Kidney (tissue), 13 donors: ENCODE measurements at regions not wholly inside any gene's neighbourhood (a gene's known extent, or its start where the extent isn't known, plus 50 kb on each side); places are given as distances from the start of the nearest gene placed in this dataset.

Experiments
- DNase-seq, 5 donors: peaks; one replicate each; pipeline ENCODE4 v3.0.0-alpha.2; 2013 to 2020
- FAIRE-seq: peaks from 2 replicates; lab custom pipeline; 2012; peaks lifted over from hg19 to GRCh38; lab: Jason Lieb, UNC
- H3K27ac ChIP-seq, 2 donors: one replicate each; pipeline ENCODE4 v1.7.0; 2013; ENCODE audit warnings: low read depth in 2 of 2, low read length in 2 of 2, inconsistent platforms in 1 of 2
- H3K27me3 ChIP-seq: one replicate; pipeline ENCODE4 v1.7.1; 2013; ENCODE audit warnings: low read length, inconsistent platforms; ENCODE audit not compliant: control insufficient read depth, insufficient read depth
- H3K36me3 ChIP-seq, 3 donors: one replicate each; pipeline versions ENCODE4 v1.7.0 to v1.7.1; 2013; ENCODE audit warnings: low read length in 3 of 3, control low read depth in 1 of 3, inconsistent platforms in 1 of 3; ENCODE audit not compliant: insufficient read depth in 3 of 3, control insufficient read depth in 2 of 3
- H3K4me1 ChIP-seq, 3 donors: one replicate each; pipeline versions ENCODE4 v1.7.0 to v1.7.1; 2013; ENCODE audit warnings: low read length in 3 of 3, inconsistent platforms in 1 of 3, low read depth in 1 of 3; ENCODE audit not compliant: control insufficient read depth in 2 of 3, insufficient read depth in 2 of 3
- H3K4me3 ChIP-seq, 3 donors: one replicate each; pipeline versions ENCODE4 v1.7.0 to v1.8.1; 2013; ENCODE audit warnings: low read length in 3 of 3, control low read depth in 1 of 3, inconsistent platforms in 1 of 3
- H3K9ac ChIP-seq, 3 donors: one replicate each; pipeline versions ENCODE4 v1.7.0 to v1.7.1; 2013; ENCODE audit warnings: low read length in 3 of 3, control low read depth in 1 of 3, inconsistent platforms in 1 of 3
- H3K9me3 ChIP-seq, 3 donors: one replicate each; pipeline versions ENCODE4 v1.7.0 to v1.7.1; 2013; ENCODE audit warnings: low read length in 3 of 3, control low read depth in 1 of 3, inconsistent platforms in 1 of 3; ENCODE audit not compliant: control insufficient read depth in 2 of 3, insufficient read depth in 1 of 3
- intact Hi-C: fragments of 100-400 bp; cut with DNase I; formaldehyde crosslinking; loops from one replicate; pipeline ENCODE4 v1.11.1; 2022
- TF ChIP-seq, protein P1 (sequence below): IDR thresholded peaks from 3 replicates; pipeline ENCODE4 v1.5.1; 2012; ENCODE audit warnings: mild to moderate bottlenecking, moderate library complexity, borderline replicate concordance; ENCODE audit not compliant: insufficient read depth; ENCODE audit errors: extremely low read depth
- donor health status: control.
- donor health status: control.
- donor health status: control.
- donor health status: control.
- donor health status: control.
- donor health status: DM: yes; HTN: yes; CAD: no.
- donor health status: Normal renal cell carcinoma (clear cell type).

DNA sequence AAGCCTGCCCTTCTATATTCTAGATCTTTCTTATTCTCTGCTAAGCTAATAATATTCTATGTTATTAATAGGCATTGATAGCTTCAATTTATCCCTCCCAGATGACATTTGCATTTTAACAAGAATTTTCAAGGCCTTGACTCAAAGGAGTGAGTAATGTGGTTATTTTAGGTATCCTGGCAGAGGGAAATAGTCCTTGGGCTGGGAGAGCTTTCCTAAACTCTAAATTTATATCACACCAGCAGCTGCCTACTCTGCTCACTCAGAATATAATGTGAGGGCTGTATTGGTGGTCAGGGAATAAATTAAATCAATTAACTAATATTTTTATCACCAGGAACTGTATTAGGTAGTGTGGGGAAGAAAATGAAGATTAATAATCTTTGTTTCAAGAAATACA is 74.8 kb upstream of the ADAM23 start:
- TF ChIP-seq, protein P1, sequence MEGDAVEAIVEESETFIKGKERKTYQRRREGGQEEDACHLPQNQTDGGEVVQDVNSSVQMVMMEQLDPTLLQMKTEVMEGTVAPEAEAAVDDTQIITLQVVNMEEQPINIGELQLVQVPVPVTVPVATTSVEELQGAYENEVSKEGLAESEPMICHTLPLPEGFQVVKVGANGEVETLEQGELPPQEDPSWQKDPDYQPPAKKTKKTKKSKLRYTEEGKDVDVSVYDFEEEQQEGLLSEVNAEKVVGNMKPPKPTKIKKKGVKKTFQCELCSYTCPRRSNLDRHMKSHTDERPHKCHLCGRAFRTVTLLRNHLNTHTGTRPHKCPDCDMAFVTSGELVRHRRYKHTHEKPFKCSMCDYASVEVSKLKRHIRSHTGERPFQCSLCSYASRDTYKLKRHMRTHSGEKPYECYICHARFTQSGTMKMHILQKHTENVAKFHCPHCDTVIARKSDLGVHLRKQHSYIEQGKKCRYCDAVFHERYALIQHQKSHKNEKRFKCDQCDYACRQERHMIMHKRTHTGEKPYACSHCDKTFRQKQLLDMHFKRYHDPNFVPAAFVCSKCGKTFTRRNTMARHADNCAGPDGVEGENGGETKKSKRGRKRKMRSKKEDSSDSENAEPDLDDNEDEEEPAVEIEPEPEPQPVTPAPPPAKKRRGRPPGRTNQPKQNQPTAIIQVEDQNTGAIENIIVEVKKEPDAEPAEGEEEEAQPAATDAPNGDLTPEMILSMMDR = no peak
- no peaks in the 10 kb centered on the region for H3K36me3 ChIP-seq
- H3K27ac ChIP-seq = no peak overlapping the region
- DNase-seq = no peak
- intact Hi-C loops = no loop called here
- no peaks in the 10 kb centered on the region for H3K4me1 ChIP-seq
- FAIRE-seq = no peak
- no peak overlapping the region for H3K9ac ChIP-seq
- H3K4me3 ChIP-seq = no peak overlapping the region
- peaks cover 0 to 18% (median 0%) of the 10 kb centered on the region in 3 donors for H3K9me3 ChIP-seq
- no peaks in the 10 kb centered on the region for H3K27me3 ChIP-seq

DNA sequence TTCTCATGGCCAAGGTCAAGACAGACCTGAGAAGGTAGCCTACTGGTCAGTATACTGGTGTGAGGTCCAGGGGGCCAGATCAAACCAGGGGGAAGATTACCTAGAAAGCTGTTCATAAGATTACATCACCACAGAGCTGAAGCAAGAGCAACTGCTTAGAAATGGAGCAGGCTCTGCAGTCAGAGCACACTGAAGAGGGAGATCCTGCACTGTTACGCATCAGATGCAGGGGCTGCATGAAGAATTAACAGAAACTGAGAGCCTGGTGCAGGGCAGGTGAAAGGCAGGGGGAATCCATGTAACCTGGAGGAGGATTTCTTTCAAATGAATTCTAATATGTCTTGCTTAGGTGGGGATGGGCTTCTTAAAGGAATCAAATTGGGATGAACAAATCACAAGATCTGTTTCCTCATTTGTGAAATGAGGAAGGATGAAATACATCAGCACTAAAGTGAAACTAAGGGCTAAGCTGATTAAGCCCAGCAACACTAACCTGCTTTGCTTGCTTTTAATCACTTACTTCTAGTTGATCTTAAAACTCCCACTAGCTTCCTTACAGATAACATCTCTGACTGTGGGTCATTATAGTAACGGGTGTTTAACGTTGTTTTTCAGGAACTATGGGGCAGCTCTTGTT is 74.3 kb upstream of the ADAM23 start:
- Histone ChIP-seq H3K36me3 (no peaks in the 10 kb centered on the region), H3K9ac (no peak overlapping the region), H3K4me1 (no peaks in the 10 kb centered on the region), H3K4me3 (no peak overlapping the region), H3K9me3 (peaks cover 0 to 18% (median 0%) of the 10 kb centered on the region in 3 donors), H3K27me3 (no peaks in the 10 kb centered on the region), H3K27ac (no peak overlapping the region)
- DNase-seq (peak in 2 of 5 donors; percentile 9 to 10), FAIRE-seq (no peak)
- intact Hi-C loops = no loop called here
- TF ChIP-seq, protein P1 = no peak

DNA sequence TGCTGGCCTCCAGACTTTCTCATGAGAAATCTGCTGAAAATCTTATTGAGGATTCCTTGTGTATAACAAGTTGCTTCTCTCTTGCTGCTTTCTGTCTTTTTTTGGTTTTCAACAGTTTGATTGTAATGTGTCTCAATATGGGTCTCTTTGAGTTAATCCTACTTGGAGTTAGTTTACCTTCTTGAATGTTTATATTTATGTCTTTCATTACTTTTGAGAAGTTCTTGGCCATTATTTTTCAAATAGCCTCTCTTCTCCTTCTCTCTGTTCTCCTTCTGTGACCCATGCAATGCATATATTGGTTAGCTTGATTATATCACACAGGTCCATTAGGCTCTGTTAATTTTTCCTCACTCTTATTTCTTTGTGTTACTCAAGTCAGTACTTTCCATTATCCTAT is 67.4 kb upstream of the ADAM23 start:
- no peaks in the 10 kb centered on the region for H3K4me1 ChIP-seq
- no peak overlapping the region for H3K9ac ChIP-seq
- FAIRE-seq = no peak
- TF ChIP-seq, protein P1 = no peak
- H3K27me3 ChIP-seq = no peaks in the 10 kb centered on the region
- intact Hi-C loops = no loop called here
- peaks cover 0 to 25% (median 0%) of the 10 kb centered on the region in 3 donors for H3K9me3 ChIP-seq
- DNase-seq = no peak
- no peaks in the 10 kb centered on the region for H3K36me3 ChIP-seq
- H3K4me3 ChIP-seq = no peak overlapping the region
- no peak overlapping the region for H3K27ac ChIP-seq

DNA sequence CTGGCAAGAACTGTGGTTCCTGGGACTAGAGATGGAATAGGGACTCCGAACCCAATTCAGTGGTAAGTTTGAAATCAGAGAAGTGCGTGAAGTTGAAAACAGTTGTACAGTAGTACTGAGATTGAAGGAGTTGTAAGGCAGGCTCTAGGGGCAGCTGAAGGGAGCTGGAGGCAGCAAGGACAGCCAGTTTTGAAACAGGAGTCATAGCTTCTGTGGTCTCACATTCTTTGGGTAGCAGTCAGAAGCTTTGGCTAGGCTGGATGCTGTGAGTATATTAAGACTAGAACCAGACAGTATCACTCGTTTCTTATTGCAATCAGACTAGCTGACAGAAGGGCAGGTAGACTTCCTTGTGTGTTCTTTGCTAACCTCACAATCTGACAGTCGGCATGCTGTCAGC is 64.5 kb upstream of the ADAM23 start:
- Histone ChIP-seq H3K9me3 (peaks cover 0 to 10% (median 0%) of the 10 kb centered on the region in 3 donors), H3K4me3 (no peak overlapping the region), H3K27me3 (no peaks in the 10 kb centered on the region), H3K27ac (no peak overlapping the region), H3K9ac (no peak overlapping the region), H3K4me1 (no peaks in the 10 kb centered on the region), H3K36me3 (no peaks in the 10 kb centered on the region)
- TF ChIP-seq, protein P1 = no peak
- FAIRE-seq (no peak), DNase-seq (peak in 2 of 5 donors; percentile 7 to 30)
- intact Hi-C loops = no loop called here
